ENCODE measurements at regions not wholly inside any gene's neighbourhood (a gene's known extent, or its start where the extent isn't known, plus 50 kb on each side); places are given as distances from the start of the nearest gene placed in this dataset.

DNA sequence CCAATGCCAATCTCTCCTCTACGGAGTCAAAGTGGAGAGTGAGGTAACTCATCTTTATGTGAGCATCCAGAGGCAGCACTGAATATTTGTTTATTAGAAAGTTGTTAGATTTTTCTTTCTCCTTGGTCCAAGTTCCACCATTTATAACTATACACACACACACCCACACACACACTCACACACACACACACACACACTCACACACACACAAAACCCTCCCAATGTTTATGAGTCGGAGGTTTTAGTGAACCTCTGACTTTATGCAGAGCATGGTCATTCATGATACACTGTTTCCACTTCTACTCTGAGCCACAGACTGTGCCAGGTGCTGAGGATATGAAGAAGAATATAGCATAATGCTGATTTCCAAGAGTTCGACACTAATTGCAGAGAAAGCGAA, 132.9 kb upstream of the CCDC68 start:
- Mint-ChIP-seq H3K36me3 (ENCODE audit: low read depth) (no peaks in the 10 kb centered on the region), H3K9me3 (ENCODE audit: low read depth) (no peaks in the 10 kb centered on the region), H3K27me3 (ENCODE audit: low read depth) (no peaks in the 10 kb centered on the region), H3K27ac (ENCODE audit: unreplicated experiment) (no peak overlapping the region), H3K4me1 (ENCODE audit: low read depth) (peaks cover 8% of the 10 kb centered on the region), H3K4me3 (ENCODE audit: unreplicated experiment) (no peak overlapping the region)
- no peak for DNase-seq (ENCODE audit: low spot score)
- no peak for TF ChIP-seq CTCF (IDR thresholded peaks at IDR 0.05)

DNA sequence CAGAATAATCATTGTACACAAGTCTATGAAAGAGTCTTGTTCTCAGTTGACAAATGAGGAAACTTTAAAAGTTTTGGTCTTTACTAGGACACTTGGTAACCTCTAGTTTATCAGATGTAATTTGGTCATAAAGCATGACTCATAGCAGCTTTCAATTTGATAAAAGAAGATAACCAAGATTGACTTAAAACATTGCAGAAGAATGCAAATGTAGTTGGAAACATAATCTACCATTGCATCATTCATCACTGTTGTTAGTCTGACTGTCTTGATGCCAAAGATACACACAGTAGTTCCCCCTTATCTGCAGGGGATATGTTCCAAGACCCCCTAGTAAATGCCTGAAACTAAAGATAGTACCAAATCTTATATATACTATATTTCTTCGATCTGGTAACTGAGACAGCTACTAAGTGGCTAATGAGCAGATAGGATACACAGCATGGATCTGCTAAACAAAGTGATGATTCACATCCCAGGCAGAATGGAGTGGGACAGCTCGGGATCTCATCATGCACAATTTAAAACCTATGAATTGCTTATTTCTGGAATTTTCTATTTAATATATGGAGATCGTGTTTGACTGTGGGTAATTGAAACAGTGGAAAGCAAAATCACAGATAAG, 131.4 kb upstream of the CCDC68 start:
- Mint-ChIP-seq H3K9me3 (ENCODE audit: low read depth) (no peaks in the 10 kb centered on the region), H3K27ac (ENCODE audit: unreplicated experiment) (no peak overlapping the region), H3K4me1 (ENCODE audit: low read depth) (no peaks in the 10 kb centered on the region), H3K27me3 (ENCODE audit: low read depth) (no peaks in the 10 kb centered on the region), H3K36me3 (ENCODE audit: low read depth) (no peaks in the 10 kb centered on the region), H3K4me3 (ENCODE audit: unreplicated experiment) (no peak overlapping the region)
- DNase-seq (ENCODE audit: low spot score) = no peak
- no peak for TF ChIP-seq CTCF (IDR thresholded peaks at IDR 0.05)

DNA sequence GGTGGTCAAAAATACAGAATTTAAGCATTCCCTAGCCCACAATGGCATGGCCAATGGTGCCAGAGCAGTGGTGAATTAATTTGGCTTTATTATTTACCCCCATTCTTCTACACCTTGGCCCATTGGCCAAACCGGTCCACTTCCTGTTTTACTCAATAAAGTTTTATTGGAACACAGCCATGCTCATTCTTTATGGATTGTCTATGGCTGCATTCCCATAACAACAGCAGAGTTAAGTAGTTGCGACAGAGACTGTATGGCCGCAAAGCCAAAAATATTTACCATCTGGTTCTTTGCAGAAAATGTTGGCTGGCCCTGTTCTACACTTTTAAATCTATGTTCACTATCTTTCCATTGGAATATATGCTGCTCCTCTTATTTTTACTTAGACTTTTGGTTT, 130.3 kb upstream of the CCDC68 start:
- Mint-ChIP-seq H3K27ac (ENCODE audit: unreplicated experiment) (no peak overlapping the region), H3K9me3 (ENCODE audit: low read depth) (no peaks in the 10 kb centered on the region), H3K27me3 (ENCODE audit: low read depth) (no peaks in the 10 kb centered on the region), H3K4me1 (ENCODE audit: low read depth) (no peaks in the 10 kb centered on the region), H3K4me3 (ENCODE audit: unreplicated experiment) (no peak overlapping the region), H3K36me3 (ENCODE audit: low read depth) (no peaks in the 10 kb centered on the region)
- no peak for TF ChIP-seq CTCF (IDR thresholded peaks at IDR 0.05)
- DNase-seq (ENCODE audit: low spot score) = no peak

GRCh38 chr18:55088561-55088960, 129.3 kb upstream of the CCDC68 start:
- H3K4me3 Mint-ChIP-seq (ENCODE audit: unreplicated experiment) = no peak overlapping the region
- DNase-seq (ENCODE audit: low spot score) = no peak
- peaks cover 2% of the 10 kb centered on the region for H3K4me1 Mint-ChIP-seq (ENCODE audit: low read depth)
- no peak for TF ChIP-seq CTCF (IDR thresholded peaks at IDR 0.05)
- no peaks in the 10 kb centered on the region for H3K36me3 Mint-ChIP-seq (ENCODE audit: low read depth)
- no peak overlapping the region for H3K27ac Mint-ChIP-seq (ENCODE audit: unreplicated experiment)
- no peaks in the 10 kb centered on the region for H3K9me3 Mint-ChIP-seq (ENCODE audit: low read depth)
- H3K27me3 Mint-ChIP-seq (ENCODE audit: low read depth) = no peaks in the 10 kb centered on the region

DNA sequence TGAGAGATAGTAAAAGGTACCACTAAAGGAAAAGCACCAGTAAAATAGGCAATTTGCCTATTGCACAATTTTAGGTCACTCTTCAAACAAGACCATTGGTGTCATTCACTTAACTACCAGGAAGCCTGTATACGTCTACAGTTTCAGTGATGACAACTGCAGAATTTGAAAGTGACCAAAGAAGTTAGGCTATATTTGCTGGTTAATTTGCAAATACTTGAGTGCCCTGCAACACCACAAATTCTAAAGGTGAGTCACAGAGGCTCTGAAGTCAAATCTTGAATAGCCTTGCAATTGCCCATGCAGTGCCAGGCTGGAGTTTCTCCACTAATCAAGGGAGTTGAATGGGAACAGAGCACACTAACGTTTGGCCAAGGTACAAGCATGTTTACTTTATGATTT, 128.7 kb upstream of the CCDC68 start:
- DNase-seq (ENCODE audit: low spot score) = no peak
- Mint-ChIP-seq H3K9me3 (ENCODE audit: low read depth) (no peaks in the 10 kb centered on the region), H3K4me1 (ENCODE audit: low read depth) (peaks cover 2% of the 10 kb centered on the region), H3K4me3 (ENCODE audit: unreplicated experiment) (no peak overlapping the region), H3K36me3 (ENCODE audit: low read depth) (no peaks in the 10 kb centered on the region), H3K27ac (ENCODE audit: unreplicated experiment) (no peak overlapping the region), H3K27me3 (ENCODE audit: low read depth) (no peaks in the 10 kb centered on the region)
- TF ChIP-seq CTCF (IDR thresholded peaks at IDR 0.05) = no peak
